GM21576 (cell line): ENCODE measurements at regions not wholly inside any gene's neighbourhood (a gene's known extent, or its start where the extent isn't known, plus 50 kb on each side); places are given as distances from the start of the nearest gene placed in this dataset.

Experiments used
- ATAC-seq: cut with Tn5 transposase; IDR thresholded peaks from one replicate; pipeline ENCODE4 v1.9.1; 2021; ENCODE audit warnings: mild to moderate bottlenecking, moderate library complexity; ENCODE audit not compliant: unreplicated experiment

GRCh38 chr3:804211-804610 is 288.6 kb upstream of the CNTN6 start:
- ATAC-seq = no peak

- ATAC-seq = no peak
Measured at GRCh38 chr3:805326-805725, 287.5 kb upstream of the CNTN6 start.

- no peak for ATAC-seq
Measured at GRCh38 chr3:806006-806405, 286.8 kb upstream of the CNTN6 start.

GRCh38 chr3:816605-817004 is 276.2 kb upstream of the CNTN6 start:
- ATAC-seq = no peak

GRCh38 chr3:834679-835078 is 258.1 kb upstream of the CNTN6 start:
- no peak for ATAC-seq

- no peak for ATAC-seq
Measured at GRCh38 chr3:835096-835495, 257.7 kb upstream of the CNTN6 start.

- no peak for ATAC-seq
Measured at GRCh38 chr3:839981-840380, 252.8 kb upstream of the CNTN6 start.

GRCh38 chr3:851098-851790 is 241.6 kb upstream of the CNTN6 start:
- no peak for ATAC-seq

GRCh38 chr3:852033-852432 is 240.8 kb upstream of the CNTN6 start:
- no peak for ATAC-seq

- no peak for ATAC-seq
Measured at GRCh38 chr3:853489-853888, 239.3 kb upstream of the CNTN6 start.

- no peak for ATAC-seq
Measured at GRCh38 chr3:859135-859534, 233.7 kb upstream of the CNTN6 start.

- ATAC-seq = no peak
Measured at GRCh38 chr3:861721-862120, 231.1 kb upstream of the CNTN6 start.

- no peak for ATAC-seq
Measured at GRCh38 chr3:869269-869668, 223.6 kb upstream of the CNTN6 start.

GRCh38 chr3:869734-870133 is 223.1 kb upstream of the CNTN6 start:
- no peak for ATAC-seq

GRCh38 chr3:871651-872050 is 221.2 kb upstream of the CNTN6 start:
- ATAC-seq = no peak

GRCh38 chr3:877001-877400 is 215.8 kb upstream of the CNTN6 start:
- no peak for ATAC-seq

- ATAC-seq = no peak
Measured at GRCh38 chr3:878746-879145, 214.1 kb upstream of the CNTN6 start.

- ATAC-seq = no peak
Measured at GRCh38 chr3:880371-880770, 212.5 kb upstream of the CNTN6 start.

- ATAC-seq = no peak
Measured at GRCh38 chr3:882533-882932, 210.3 kb upstream of the CNTN6 start.

- ATAC-seq = peak; percentile 87
Measured at GRCh38 chr3:901953-902778, 190.7 kb upstream of the CNTN6 start.

- ATAC-seq = no peak
Measured at GRCh38 chr3:905217-905616, 187.6 kb upstream of the CNTN6 start.

GRCh38 chr3:906739-907138 is 186.1 kb upstream of the CNTN6 start:
- no peak for ATAC-seq
